MCF 10A (cell line): ENCODE measurements at regions not wholly inside any gene's neighbourhood (a gene's known extent, or its start where the extent isn't known, plus 50 kb on each side); places are given as distances from the start of the nearest gene placed in this dataset.

ENCODE experiments used
- BruUV-seq: library from RNA; stranded (reverse); fragments of 400-500 nt; replicated peaks from 2 replicates; lab custom pipeline; 2021; lab: Mats Ljungman, UMichigan
- CTCF ChIA-PET: fragments of 300-600 bp; sonication (Branson Sonifier 250); formaldehyde crosslinking; extraction: SDS; loops from one replicate; lab custom pipeline; 2021; ENCODE audit warnings: antibody characterized with exemption, inconsistent platforms; lab: Yijun Ruan, JAX
- POLR2A ChIA-PET: fragments of 300-600, 350-650 bp; sonication (Branson Sonifier 250); formaldehyde crosslinking; extraction: SDS; loops from one replicate; lab custom pipeline; 2020; ENCODE audit warnings: antibody characterized with exemption, inconsistent platforms; lab: Yijun Ruan, JAX
- DNase-seq: peaks from one replicate; pipeline ENCODE4 v3.0.0-alpha.2; 2018; ENCODE audit not compliant: unreplicated experiment
- H3K27ac Mint-ChIP-seq: one replicate; pipeline ENCODE4 v1.8.0; 2022; ENCODE audit warnings: mild to moderate bottlenecking, low read depth, mixed read lengths; ENCODE audit not compliant: unreplicated experiment
- H3K27me3 Mint-ChIP-seq: one replicate; pipeline ENCODE4 v1.8.0; 2022; ENCODE audit warnings: mixed read lengths; ENCODE audit not compliant: insufficient read depth, unreplicated experiment
- H3K36me3 Mint-ChIP-seq: one replicate; pipeline ENCODE4 v1.8.0; 2022; ENCODE audit warnings: mild to moderate bottlenecking, moderate library complexity, mixed read lengths; ENCODE audit not compliant: insufficient read depth, unreplicated experiment
- H3K4me1 Mint-ChIP-seq: one replicate; pipeline ENCODE4 v1.8.0; 2022; ENCODE audit warnings: mixed read lengths; ENCODE audit not compliant: insufficient read depth, unreplicated experiment
- H3K4me3 Mint-ChIP-seq: one replicate; pipeline ENCODE4 v1.8.0; 2022; ENCODE audit warnings: mild to moderate bottlenecking, moderate library complexity, mixed read lengths; ENCODE audit not compliant: unreplicated experiment
- H3K9me3 Mint-ChIP-seq: one replicate; pipeline ENCODE4 v1.8.0; 2022; ENCODE audit warnings: mixed read lengths; ENCODE audit not compliant: unreplicated experiment
- CTCF ChIP-seq: fragments of 200-600 bp; IDR thresholded peaks from one replicate; pipeline ENCODE4 v1.8.0; 2022; ENCODE audit warnings: antibody characterized with exemption, mild to moderate bottlenecking; ENCODE audit not compliant: unreplicated experiment
- intact Hi-C: fragments of 100-400 bp; cut with micrococcal nuclease; formaldehyde crosslinking; loops from 2 replicates; pipeline ENCODE4 v1.14.1; 2022

GRCh38 chr5:109953761-109954160, 264.0 kb downstream of the MAN2A1 start:
- CTCF ChIA-PET: no interaction called here
- DNase-seq: no peak
- POLR2A ChIA-PET: interaction anchor here (1.1 to 1.2 kb wide), 2 partner anchors 18 to 27 kb away, joined by 3 to 4 read pairs; no protein-coding TSS in a partner anchor
- no peak overlapping the region for H3K4me3 Mint-ChIP-seq
- H3K4me1 Mint-ChIP-seq: no peaks in the 10 kb centered on the region
- H3K27ac Mint-ChIP-seq: no peak overlapping the region
- no peaks in the 10 kb centered on the region for H3K36me3 Mint-ChIP-seq
- no peak for TF ChIP-seq CTCF
- no peaks in the 10 kb centered on the region for H3K27me3 Mint-ChIP-seq
- BruUV-seq: no TSS peak
- intact Hi-C loops: no loop called here
- H3K9me3 Mint-ChIP-seq: no peaks in the 10 kb centered on the region

- no TSS peak for BruUV-seq
These were observed 267.2 kb downstream of the MAN2A1 start for GRCh38 chr5:109956884-109957283.

GRCh38 chr5:109958082-109958481, 268.4 kb downstream of the MAN2A1 start:
- Mint-ChIP-seq H3K27me3 (no peaks in the 10 kb centered on the region), H3K4me3 (no peak overlapping the region), H3K4me1 (peaks cover 1% of the 10 kb centered on the region), H3K9me3 (no peaks in the 10 kb centered on the region), H3K27ac (no peak overlapping the region), H3K36me3 (no peaks in the 10 kb centered on the region)
- intact Hi-C loops: no loop called here
- no peak for TF ChIP-seq CTCF
- ChIA-PET POLR2A (no interaction called here), CTCF (no interaction called here)
- no TSS peak for BruUV-seq
- no peak for DNase-seq

More at GRCh38 chr5:109956884-109957283, 267.2 kb downstream of the MAN2A1 start:
- Mint-ChIP-seq H3K4me3 (no peak overlapping the region), H3K27ac (no peak overlapping the region), H3K9me3 (no peaks in the 10 kb centered on the region), H3K36me3 (no peaks in the 10 kb centered on the region), H3K27me3 (no peaks in the 10 kb centered on the region), H3K4me1 (no peaks in the 10 kb centered on the region)
- POLR2A ChIA-PET: no interaction called here
- intact Hi-C loops: no loop called here
- CTCF ChIA-PET: interaction anchor here (0.5 to 0.6 kb wide), 2 partner anchors 23 to 1488 kb away, joined by 4 read pairs; no protein-coding TSS in a partner anchor
- TF ChIP-seq CTCF: no peak
- DNase-seq: no peak

GRCh38 chr5:109959652-109960051, 269.9 kb downstream of the MAN2A1 start:
- Mint-ChIP-seq H3K4me1 (peaks cover 6% of the 10 kb centered on the region), H3K36me3 (no peaks in the 10 kb centered on the region), H3K4me3 (no peak overlapping the region), H3K27me3 (no peaks in the 10 kb centered on the region), H3K27ac (peak overlapping the region; percentile 11), H3K9me3 (no peaks in the 10 kb centered on the region)
- CTCF ChIA-PET: no interaction called here
- intact Hi-C loops: no loop called here
- no TSS peak for BruUV-seq
- DNase-seq: no peak
- POLR2A ChIA-PET: no interaction called here
- TF ChIP-seq CTCF: no peak
